Cardiac septum (tissue), 1 donor: ENCODE measurements at regions not wholly inside any gene's neighbourhood (a gene's known extent, or its start where the extent isn't known, plus 50 kb on each side); places are given as distances from the start of the nearest gene placed in this dataset.

Source experiments
- DNase-seq: peaks from one replicate; pipeline ENCODE4 v3.0.0-alpha.2; 2020; ENCODE audit warnings: low spot score
- intact Hi-C: fragments of 100-400 bp; cut with DNase I; formaldehyde crosslinking; loops from one replicate; pipeline ENCODE4 v1.14.0; 2022
- donor health status: DM: no; HTN: no; CAD: no.

DNA sequence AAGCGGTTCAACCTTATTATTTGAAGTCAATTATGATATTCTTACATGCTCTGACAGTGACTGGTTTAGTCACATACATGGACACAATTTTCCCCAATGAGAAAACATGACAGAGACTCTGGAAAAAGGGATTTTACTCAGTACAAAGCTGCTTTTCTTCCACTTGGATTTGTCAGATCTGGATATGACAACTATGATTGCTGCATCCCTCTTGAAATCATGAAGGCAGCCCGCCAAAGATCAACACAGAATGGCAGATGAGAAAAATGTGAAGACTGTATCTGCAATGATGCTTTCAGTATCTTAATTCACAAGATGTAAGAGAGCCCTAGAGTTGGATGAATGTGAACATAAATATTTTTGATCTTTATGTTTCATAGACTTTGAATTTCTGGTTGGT is 439.6 kb downstream of the CDH8 start:
- no peak for DNase-seq
- intact Hi-C loops, result no loop called here

DNA sequence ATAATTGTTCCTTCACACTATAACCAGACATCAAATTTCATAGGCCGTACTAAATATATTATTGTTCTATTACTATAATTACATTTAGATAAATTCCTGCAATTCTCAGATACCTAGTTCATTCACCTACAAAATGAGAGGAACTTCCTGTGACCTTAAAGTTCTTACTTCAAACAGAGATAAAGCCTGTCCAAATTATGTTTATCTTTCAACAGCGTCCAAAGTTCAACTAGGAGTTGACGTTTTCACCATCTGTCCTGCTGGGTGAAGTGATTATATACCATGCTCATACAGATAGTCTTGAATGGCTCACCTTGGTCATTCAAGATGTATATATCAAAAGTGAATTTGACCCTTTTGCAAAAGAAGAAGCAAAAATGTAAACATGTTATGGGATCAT is 440.6 kb downstream of the CDH8 start:
- no peak for DNase-seq
- intact Hi-C loops, result no loop called here

DNA sequence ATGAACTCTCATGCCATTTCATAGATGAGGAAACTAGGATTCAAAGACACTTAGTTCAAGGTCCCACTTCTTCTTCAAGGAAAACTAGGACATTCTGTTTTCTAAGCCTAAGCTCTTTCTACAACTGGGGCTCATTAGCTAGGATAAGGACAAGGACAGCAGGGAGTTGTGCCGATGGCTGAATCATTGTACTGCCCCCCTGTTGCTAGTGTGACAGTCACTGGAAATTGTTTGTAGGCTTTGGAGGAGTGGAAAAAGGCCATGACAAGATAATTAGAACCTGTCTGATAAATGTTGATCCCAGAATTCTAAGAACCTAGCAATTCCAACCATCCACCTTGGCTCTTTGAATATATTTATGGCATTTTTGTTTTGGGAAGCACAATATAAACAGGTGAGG is 445.7 kb downstream of the CDH8 start:
- DNase-seq, result no peak
- intact Hi-C loops, result no loop called here

DNA sequence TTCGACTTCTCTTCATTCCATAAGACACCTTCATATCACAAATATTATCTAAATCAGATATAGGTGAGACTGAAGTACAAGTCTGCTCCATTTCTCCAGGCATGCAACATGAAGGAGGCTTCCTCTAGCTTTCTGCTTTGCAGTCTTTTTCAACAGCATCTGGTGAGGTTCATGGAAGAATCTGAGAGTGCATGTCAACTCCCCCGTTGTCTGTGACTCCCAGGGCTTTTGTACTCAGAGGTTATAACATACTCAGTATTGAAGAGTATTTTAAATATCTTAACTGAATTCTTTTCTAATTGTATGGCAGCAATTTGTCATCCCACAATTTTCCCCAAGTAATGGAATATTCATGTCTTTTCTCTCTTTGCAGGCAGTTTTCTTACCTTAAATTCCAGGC is 448.7 kb downstream of the CDH8 start:
- no peak for DNase-seq
- intact Hi-C loops, result no loop called here

DNA sequence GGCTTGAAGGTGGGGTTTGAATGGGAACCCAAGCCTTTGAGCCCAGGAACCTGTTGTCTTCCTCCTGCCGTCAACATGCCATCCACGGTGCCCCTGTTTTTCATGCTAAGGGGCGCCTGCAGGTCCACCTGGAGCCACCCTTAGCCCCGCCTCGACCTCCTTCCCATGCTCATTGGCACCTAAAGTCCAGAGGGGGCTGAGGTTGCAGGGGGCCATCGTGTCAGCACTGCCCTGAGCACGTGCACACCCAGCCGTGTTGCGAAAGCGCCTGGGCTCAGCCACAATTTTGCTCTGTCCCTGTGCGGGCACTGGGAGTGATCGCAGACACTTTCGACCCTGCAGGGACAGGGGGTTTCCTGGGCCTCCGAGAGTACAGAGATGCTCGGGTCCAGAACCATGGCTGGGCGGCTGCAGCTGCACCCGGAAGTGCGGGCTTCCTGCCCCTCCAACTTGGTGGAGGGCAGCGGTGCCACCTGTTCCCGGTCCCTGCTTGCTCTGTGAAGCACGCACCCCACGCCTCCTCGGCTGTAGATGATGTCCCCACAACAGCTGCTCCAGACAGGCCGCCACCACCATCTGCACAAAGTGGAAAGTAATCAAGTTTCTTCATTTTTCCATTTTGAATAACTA is 454.7 kb downstream of the CDH8 start:
- DNase-seq, result no peak
- intact Hi-C loops, result no loop called here

DNA sequence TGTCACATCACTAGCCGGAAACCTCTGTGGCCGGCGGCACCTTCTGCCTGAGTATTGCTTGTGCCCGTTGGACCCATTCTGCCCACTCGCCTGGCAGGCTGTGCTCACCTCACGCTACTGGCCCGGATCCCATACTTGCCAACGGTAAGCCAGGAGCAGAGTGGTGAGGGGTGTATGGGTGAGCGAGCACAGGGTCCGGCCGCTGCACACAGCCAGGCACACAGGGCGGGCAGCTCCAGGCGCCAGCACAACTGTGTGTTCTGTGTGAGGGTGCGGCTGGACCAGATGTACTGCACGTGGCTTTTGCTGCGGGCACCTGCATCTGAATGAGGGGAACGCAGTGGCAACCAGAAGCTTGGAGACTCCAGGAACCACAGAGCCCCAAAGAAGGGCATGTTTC is 455.7 kb downstream of the CDH8 start:
- intact Hi-C loops, result no loop called here

DNA sequence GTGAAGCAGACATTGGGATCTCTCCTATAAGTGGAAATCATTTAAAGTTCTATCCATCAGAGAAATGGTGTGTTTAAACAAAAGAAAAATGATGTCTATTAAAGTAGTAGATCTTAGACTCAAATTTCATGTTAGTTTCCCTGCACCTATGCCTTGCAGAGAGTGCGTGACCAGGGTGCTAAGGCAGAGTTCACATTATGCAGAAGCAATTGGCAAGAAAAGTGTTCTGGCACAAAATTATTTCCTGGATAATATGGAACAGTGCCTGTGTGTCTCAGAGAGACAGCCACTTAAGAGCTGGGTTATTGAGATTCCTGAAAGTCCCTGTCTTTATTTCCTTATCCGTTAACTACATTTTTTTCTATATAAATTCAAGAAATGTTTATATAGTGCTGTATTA is 457.0 kb downstream of the CDH8 start:
- intact Hi-C loops, result no loop called here

More for the DNA sequence above, 455.7 kb downstream of the CDH8 start:
- DNase-seq, result no peak

DNA sequence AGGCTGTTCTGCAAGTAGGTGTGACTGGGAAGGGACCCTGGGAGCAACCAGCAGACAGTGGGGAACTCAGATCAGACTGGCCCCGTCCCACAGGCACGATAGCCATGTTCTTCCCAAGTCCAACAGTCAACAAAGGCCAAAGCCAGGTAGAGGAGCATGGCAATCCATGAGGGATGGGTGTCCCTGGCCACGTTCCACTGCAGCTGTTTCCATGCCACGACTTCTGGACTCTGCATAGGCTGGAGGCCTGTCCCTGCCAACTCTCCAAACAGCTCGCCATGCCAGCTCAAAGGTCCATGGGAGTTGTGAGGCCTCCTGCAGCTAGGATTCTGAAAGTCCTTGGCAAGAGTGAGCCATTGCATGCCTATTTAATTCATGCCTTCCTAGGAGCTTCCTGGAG is 459.8 kb downstream of the CDH8 start:
- no peak for DNase-seq
- intact Hi-C loops, result no loop called here

More for the DNA sequence above, 457.0 kb downstream of the CDH8 start:
- no peak for DNase-seq

DNA sequence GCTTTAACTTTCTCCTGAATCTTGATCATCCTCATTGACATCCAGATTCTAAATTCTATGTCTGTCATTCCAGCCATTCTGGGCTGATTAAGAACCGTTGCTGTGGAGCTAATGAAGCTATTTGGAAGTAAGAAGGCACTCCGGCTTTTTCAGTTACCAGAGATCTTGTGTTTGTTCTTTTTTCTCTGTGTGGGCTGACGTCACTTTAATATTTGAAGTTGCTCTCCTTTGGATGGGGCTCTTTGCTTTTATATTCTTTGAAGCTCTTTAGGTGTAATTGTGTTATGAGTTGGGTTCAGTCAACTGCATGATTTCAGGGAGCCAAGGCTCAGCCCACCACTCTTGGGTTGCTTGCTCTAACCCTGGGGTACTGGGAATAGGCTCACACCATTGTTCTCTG is 460.6 kb downstream of the CDH8 start:
- intact Hi-C loops, result no loop called here
- no peak for DNase-seq

DNA sequence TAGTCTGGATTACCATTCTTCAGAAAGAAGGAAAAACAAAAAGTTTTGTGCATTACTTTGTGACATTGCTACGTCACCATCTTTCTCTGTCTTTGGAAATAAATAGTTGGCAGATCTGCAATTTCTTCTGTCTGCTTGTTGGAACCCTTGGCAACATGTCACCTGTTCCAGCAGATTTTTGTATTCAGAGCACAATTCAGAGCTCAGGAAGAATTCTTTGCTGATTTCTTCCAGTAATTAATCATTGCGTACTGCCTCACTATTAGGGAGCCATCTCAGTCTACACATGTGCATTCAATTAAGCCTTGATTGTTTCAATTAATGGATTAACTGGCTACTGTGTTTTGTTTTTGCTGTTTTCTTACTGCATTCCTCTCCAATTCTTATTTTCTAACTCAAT is 467.2 kb downstream of the CDH8 start:
- intact Hi-C loops, result no loop called here
- DNase-seq, result no peak

DNA sequence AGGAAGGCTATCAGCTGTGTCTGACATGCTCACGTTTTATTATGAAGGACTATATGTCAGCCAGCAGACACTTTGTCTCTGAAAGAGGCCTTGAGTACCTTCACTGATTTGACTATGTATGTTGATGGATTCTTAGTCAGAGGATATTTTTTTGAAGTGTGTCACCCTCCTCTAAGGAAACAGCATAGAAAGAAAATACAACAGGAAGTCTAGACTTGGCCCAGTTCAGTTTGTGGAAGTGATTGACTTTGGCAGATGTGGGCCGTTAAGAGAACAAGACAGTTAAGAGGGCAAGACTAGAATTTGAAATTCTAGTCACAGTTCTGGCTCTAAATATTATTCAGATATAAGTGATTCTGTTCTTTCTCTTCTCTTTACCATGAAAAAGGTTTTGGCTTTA is 471.5 kb downstream of the CDH8 start:
- no peak for DNase-seq
- intact Hi-C loops, result no loop called here

DNA sequence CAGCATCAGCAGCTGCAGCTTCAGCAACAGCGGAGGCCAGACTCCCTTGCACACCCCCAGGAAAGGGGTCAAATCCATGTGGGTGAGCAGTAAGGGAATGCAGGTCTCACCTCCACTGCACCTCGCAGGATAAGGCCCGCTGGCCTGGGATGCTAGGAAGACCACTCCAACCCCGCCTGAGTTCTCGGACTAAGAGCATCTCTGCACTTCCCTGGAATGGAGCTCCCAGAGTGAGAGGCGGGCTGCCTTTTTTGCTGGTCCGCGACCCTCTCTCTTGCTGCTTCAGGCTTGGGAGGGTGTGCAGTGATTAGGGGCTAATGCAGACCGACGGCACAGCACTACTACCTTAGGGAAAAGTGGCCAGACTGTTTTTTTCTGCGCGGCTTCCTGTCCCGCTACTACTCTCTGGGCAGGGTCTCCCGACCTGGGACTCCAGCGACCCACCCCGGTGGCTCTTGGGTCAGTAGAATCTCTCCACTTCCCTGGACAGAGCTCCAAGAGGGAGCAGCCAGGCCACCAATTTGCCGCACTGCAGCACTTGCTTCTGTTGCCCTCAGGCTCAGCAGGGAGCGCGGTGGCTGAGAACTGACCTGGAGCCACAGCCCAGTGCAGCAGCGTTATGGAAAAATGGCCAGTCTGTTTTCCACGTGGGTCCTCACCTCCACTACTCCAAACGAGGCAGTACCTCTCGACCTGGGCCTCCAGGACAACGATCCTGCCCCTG is 480.4 kb downstream of the CDH8 start:
- intact Hi-C loops, result no loop called here
- no peak for DNase-seq

DNA sequence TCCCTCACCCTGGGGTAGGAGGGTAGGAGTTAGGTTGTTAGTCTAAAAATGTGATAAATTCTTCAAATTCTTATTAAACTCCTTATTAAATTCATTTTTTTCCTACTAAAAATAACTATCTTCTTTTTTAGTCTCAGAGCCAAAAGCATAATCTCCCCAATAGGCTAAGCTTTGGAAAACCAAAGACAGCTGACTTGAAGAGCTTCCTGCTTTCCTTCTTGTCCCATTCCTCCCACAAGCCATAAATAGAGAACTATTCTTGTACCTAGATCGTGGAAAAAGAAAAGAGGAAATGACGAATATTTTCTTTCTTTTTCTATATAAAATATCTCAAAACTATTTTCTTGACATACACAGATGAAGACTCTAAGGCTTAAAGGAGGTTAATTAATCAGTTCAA is 486.9 kb downstream of the CDH8 start:
- intact Hi-C loops, result no loop called here
- no peak for DNase-seq

DNA sequence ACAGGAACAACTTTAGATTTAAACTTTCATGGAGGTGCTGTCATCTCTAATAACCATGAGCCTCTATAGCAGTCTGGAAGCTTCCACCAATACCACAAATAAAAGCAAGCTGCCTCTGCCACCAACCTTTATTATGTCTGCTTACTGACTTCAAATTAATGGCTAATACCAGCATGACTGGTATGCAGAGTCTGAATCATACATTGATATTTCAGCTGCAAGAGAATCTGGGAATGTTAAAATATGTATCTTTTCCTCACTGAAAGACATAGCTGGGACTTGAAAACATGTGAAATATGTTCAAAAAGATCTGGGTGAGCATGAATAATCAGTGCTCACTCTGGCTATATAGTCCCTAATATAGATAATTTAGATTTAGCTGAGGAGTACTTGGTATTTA is 488.6 kb downstream of the CDH8 start:
- DNase-seq, result no peak
- intact Hi-C loops, result no loop called here

DNA sequence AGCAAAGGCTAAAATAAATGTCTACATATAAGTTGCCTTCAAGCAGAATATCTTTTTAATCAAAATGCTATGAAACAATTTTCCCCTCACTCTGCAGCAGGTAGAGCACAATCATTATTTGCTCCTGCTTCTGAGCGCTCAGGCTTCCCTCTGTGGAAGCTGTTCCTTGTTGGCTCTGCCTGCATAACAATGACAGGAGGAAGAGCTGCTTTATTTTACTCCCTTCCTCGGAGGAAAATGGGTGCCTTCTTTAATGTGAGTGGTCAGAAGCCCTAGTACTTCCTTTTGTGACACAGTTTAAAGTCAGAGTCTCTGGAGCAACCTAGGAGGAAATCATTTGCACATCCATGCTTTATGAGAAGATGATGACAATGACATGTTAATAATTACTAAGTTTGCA is 492.1 kb downstream of the CDH8 start:
- DNase-seq, result no peak
- intact Hi-C loops, result no loop called here

DNA sequence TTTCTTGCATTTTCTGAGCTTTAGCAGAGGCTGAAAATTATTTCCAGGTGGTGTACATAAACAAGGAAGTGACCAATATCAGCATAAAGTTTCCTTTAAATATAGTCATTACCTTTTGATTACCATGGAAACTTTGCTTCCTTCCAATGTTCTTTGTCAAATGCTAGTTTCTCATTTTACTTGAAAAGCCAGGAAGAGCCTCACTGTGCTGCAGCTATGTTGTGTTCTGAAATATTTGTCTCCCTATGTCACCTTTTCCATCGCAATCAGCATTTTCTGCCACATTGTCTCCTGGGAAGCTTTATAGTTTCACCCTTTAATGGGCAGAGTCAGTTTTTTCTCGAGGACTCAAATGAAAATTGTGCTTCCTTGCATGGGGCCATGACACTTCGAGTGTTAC is 496.0 kb downstream of the CDH8 start:
- no peak for DNase-seq
- intact Hi-C loops, result no loop called here

DNA sequence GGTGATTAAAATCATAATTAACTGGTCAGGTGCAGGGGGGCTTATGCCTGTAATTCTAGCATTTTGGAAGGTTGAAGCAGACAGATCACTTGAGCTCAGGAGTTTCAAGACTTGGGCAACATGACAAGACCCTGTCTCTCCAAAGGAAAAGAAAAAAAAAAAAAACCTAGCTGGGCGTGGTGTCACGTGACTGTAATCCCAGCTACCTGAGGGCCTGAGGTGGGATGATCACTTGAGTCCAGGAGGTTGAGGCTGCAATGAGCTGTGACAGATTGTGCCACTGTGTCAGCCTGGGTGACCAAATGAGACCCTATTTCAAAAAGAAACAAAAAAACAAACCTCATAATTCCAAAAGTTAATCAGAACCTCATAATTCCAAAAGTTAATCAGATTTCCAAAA is 505.5 kb downstream of the CDH8 start:
- DNase-seq, result no peak
- intact Hi-C loops, result no loop called here

DNA sequence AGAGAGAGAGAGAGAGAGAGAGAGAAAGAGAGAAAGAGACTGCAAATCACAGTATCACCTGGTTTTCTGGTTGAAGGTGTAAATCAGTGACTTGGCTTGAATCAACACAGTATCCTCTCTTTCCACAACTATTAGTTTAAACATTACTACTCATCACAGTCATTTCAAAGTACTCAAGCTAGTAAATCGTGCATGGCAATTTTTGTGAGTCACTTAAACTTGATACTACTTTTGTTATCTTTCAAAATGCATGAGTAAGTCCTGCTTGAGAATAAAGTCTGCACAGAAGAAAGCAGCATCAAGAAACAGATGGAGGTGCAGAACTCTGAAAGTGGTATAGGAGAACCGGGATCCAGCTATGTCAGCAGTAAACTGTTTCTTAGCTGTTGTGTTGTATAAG is 535.4 kb downstream of the CDH8 start:
- intact Hi-C loops, result no loop called here

DNA sequence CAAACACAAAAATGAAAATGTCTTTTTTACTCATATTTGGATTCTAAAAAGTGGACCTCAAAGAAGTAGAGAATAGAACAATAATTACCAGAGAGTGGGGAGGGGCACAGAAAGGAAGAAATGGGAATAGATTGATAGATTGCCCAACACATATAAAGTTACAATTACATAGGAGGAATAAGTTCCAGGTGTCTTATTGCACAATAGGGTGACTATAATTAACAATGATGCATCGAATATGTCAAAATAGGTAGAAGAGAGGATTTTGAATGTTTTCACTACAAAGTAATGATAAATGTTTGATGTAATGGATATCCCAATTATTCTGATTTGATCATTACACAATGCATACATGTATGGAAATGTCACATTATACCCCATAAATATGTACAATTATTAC is 556.0 kb downstream of the CDH8 start:
- intact Hi-C loops, result no loop called here
- no peak for DNase-seq

More for the DNA sequence above, 535.4 kb downstream of the CDH8 start:
- no peak for DNase-seq

DNA sequence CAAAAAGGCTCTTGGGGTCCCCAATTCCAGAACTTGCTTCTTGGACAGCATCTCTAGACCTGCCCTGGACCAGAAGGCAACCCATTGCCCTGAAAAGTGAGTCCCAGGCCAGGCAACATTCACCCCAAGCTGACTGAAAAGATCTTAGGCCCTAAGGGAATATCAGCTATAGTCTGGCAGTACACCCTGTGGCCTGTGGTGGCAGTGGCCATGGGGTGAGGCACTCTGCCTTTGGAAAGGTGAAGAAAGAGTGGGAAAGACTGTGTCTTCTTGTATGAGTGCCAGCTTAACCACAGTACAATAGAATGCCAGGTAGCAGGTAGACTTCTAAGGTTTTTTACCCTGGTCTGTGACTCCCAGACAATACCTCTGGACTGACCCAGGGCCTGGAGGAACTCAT is 564.5 kb downstream of the CDH8 start:
- no peak for DNase-seq
- intact Hi-C loops, result no loop called here

DNA sequence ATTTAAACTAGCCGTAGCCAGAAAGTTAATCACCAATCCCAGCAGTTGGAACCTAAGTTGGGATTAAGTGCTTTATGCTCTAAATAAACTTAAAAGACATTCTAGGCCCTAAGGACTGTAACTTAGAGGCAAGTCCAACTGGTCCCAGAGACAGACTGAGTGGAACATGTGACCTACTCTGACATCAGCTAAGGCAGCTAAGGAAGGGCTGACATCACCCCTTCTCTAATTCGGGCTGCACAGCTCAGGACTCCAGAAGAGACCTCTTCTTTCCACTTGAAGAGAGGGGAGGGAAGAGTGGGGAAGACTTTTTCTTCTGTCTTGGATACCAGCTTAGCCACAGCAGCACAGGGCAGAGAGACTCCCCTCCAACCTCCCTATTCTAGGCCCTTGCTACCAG is 565.2 kb downstream of the CDH8 start:
- intact Hi-C loops, result no loop called here
- no peak for DNase-seq

DNA sequence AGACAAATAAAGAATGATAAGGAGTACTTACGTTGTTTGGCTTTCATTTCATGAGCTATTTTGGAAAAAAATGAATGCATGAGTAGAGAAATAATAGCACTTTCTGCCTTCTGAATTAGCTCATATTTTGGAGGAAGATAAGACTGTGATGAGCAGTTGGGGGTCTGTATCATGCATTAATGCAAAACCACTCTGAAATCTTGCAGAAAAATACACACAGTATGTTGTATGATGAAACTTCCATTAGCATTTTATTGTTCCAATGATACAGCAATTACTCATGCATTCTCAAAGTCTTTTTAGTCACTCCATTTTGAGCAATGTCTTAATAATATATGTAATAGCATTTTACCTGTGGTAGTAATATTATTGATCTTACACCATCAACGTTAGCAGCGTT is 571.0 kb downstream of the CDH8 start:
- intact Hi-C loops, result no loop called here
- DNase-seq, result no peak
